Stimulated activated CD8-positive, alpha-beta memory T cell treated with anti-CD3 and anti-CD28 coated beads, Interleukin-7, amount 100 ng/mL, for 4 hours (primary cell): ENCODE measurements at regions not wholly inside any gene's neighbourhood (a gene's known extent, or its start where the extent isn't known, plus 50 kb on each side); places are given as distances from the start of the nearest gene placed in this dataset.

ENCODE experiments used
- DNase-seq, 2 donors: peaks; one replicate each; pipeline ENCODE4 v3.0.0-alpha.2; 2020; ENCODE audit warnings: low read depth in 2 of 2

DNA sequence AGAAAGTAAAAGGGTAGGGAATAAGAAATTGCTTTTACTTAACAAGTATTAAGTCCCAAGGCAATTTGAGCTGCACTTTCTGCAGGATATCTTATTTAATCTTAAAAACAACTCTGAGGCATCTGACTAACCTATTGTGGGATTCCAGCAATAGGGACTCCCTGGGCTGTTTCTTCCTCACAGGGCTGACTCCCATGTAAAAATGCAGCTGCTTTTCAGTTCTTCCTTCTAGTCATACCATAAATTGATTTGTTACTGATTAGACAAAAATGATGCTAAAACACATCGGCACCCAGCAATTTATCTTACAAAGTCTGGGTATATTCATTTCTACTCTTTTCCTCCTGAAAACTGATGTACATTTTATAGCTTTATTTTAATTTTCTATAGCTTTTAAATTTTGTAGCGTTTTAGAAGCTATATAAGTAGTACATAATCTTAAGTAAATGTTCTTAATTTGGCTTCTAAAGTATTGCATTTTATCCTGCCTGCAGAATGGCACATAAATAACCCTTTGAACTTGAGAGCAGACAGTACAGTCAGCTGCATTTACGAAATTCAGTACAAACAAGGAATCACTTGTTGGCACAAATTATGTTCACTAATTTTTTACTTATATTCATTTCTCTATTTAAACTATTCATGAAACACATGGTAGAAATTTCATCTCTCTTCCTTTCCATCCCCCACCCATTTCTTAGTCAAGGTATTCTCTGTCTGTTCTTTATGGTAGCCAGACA, 102.4 kb upstream of the FRY start:
- no peak for DNase-seq

GRCh38 chr13:31930490-31930889, 101.1 kb upstream of the FRY start:
- no peak for DNase-seq

DNA sequence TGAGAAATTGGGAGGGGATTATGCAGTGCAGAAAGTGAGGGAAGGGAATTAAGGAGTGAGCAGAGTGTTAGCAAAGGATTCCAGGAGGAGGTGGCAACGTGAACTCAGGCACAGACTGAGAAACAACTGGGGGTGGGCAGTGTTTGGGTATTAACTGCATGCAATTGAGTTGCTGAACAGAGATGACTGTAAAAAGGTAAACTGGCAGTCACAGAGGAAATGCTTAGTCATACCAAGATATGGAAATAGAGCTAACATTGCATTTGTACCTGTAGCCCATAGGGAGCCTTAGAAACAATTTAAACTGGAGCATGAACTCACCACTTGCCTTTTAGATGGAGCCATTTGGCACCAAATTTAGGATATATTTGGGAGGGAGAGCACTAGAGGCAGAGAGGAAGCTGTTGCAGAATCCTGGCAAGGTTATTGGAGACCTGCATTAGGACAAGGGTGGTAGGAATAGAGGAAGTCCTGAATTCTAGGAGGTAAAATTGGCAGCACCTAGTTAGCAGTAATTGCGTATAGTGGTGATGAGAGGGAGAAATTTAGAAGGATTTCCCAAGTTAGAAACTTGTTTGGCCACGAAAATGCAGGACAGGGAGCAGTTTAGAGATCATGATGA, 100.6 kb upstream of the FRY start:
- no peak for DNase-seq

DNA sequence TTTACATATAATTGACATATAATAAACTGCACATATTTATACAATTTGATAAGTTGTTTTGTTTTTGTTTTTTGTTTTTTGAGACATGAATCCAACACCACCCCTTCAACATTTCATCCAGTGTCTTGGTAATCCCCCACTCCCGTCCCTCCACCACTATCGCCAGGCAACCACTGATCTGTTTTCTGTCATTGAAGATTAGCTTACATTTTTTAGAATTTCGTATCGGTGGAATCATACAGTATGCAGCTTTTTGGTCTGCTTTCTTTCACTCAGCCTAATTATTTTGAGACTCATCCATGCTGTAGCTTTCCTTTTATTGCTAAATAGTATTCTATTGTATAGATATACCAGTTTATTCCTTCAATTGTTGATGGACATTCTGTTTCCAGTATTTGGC, 94.1 kb upstream of the FRY start:
- DNase-seq = no peak

DNA sequence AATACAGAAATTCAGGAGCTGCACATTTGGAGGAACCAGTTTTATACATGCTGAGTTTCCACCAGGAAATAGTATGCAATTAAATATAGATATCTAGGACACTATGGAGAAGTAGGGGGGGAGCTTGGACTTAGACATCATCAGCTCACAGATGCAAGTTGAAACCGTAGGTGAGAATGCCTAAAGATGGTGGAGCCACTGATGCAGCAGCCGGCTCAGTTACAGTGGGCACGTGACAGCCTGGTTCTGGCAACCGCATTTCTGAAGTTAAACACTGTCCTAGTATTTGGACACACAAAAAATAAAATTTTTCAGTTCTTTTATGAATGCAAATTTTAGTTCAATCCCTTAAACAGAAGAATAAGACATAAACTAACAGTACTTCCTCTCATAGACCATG, 91.5 kb upstream of the FRY start:
- no peak for DNase-seq

DNA sequence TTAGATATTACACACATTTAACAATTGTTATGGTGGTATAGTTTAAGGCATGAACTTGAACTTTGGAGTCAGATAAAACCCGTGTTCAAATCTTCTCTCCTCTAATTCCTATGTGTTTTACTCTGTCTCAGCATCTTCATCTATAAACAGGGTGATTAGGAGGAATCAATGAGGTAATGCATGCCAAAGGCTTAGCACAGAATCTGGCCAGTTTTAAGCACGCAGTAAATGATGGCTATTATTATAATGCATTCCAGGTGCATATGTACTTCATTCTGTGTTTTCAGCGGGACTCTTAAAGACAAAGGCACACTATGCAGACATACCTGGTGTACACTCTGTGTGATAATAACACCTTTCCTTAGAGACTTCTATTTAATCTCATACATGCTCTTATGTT, 88.0 kb upstream of the FRY start:
- no peak for DNase-seq

- no peak for DNase-seq
These were observed 87.1 kb upstream of the FRY start for GRCh38 chr13:31944262-31945160.

- DNase-seq = no peak
These were observed 86.2 kb upstream of the FRY start for GRCh38 chr13:31945202-31945961.

DNA sequence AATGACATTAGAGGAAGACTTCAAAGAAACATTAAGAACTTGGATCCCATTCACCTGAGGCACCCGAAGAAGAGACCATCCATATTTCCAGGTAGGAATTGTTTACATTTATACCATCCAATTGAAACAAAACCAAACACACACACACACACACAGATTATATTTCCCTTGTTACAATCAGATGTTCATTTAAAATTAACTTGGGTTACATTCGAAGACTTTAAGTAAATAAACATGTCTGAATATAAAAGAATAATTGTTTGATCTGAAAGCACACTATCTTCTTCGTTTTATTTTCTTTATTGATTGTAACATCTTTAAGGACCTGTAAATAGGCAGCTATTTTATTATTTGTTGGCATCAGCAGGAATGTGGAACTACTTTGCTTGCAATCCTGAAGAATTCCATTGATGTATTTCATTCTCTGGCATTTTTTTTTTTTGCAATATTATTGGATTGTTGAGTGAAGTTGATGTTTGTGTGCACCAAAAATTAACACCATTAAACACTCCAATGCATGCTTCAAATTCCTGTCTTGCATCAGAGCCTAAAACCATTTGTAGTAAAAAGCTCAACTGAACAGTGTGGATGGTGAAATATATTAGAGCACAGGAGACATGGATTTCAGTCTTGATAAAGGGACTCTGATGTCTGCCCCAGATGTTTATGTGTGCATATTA, 85.3 kb upstream of the FRY start:
- no peak for DNase-seq

- no peak for DNase-seq
These were observed 84.5 kb upstream of the FRY start for GRCh38 chr13:31947105-31947504.

GRCh38 chr13:31947506-31947905, 84.1 kb upstream of the FRY start:
- DNase-seq = no peak

- no peak for DNase-seq
These were observed 82.1 kb upstream of the FRY start for GRCh38 chr13:31949486-31949885.

DNA sequence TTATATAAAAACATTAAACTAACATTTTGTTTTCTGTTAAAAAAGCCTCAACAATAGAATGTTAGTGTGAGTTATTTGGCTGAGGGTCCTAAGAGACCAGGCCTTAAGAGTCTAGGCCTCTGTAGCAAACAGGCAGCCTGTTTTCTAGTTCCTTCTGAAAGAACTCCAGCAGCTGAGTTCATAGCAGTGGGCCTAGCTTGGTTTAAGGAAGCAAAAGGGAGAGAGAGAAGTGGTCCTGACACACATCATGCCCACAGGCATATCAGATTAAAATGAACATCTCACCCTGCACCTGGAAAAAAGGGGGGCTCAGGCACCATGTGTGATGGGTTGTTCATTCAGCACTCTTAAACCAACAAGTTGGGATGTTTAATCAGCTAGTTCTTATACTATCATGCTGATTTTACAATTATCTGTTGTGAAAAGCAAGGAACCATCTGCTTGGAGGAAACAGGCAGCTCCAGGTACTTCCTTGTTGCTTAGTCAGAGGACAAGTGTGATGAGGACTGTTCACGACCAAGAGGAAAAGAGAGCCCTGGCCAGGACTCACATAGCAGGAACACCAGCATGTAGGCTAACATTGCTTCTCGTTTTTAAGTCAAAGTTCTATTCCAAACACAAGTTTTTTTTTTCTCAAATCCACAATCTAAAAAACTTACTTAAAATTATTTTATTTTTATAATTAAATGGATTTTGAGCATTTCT, 81.3 kb upstream of the FRY start:
- no peak for DNase-seq

DNA sequence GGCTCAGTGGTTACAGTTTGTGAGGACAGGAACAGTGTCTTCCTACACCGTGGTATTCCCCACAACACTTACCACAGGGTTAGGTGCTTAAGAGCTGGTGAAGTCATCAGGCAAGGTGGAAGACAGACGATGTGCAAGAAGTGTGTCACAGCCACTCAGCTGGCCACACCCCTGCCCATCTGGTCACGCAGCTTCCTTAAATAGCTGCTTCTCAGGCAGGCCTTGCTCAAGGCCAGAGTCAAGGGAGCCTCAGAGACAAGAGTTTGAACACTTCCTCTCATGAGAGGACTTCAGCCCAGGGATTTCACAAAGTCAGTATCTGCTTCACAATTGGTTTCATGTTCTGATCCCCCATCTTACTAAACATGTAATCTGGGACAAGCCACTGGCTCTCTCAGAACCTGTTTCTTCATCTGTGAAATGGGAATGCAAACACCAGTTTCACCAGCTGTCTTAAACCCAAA, 80.3 kb upstream of the FRY start:
- peak in 1 of 2 donors; percentile 27 for DNase-seq

- no peak for DNase-seq
These were observed 78.8 kb upstream of the FRY start for GRCh38 chr13:31952641-31953380.

DNA sequence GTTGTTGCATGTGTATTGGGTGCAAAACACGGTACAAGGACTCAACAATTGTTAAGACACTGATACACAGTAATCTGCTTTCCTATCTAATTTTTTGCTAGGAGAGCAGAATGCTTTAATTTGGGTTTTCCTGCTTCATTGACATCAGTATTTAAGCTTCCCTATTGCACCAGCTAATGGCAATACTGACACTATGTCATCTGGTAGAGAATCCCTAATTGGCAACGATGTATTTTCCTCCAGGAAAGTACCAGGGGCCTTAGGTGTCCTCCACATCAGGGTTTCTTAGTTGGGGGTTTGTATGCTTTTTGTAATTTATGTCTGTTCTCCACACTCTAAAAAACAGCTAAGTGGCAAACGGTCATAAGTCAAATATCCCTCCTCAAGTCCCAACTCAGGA, 76.5 kb upstream of the FRY start:
- no peak for DNase-seq

DNA sequence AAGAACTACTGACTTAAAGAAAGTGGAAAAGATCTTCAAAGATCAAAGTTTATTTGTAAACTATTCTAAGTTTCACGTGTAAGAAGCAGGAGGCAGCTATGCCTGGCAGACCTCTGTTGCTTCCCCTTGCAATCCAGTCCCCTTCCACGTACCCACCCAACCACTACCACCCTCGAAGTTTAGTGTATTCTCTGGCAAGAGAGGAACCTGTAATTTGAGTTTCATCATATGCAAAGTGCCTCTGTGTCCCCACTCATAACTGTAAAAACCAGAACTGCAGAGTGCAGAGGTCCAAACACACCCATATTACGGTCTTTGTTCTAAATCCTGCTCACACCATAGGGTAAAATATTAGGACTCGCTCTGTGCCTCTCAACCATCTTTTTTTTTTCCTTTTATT, 75.8 kb upstream of the FRY start:
- DNase-seq = no peak

DNA sequence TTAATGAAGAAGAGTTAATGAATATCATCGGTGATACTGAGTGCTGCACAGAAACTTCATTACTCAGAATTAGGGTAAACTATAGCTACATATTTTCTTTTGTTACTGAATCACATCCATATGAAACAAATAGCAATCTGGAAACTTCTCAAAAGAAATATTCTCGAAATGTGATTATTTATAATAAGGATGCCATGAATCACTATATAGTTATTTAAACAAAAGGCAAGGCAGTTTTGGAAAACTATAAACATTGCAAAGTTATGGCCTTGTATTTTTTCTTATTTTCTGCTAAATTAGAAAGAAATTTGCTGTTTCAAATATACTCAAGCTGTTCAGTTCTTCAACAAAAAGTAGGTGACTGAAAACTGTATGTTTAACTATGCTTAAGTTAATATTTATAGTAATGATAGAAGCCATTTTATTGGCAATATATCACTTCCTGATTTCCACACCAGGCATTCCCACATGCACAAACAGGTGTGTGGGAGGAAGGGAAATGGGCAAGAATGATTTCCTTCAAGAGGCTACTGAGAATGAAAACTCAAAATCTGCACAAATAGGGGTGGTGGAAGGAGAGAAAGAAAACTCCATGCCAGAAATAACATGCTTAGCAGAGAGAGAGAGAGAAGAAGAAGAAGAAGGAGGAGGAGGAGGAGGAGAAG, 74.5 kb upstream of the FRY start:
- no peak for DNase-seq

DNA sequence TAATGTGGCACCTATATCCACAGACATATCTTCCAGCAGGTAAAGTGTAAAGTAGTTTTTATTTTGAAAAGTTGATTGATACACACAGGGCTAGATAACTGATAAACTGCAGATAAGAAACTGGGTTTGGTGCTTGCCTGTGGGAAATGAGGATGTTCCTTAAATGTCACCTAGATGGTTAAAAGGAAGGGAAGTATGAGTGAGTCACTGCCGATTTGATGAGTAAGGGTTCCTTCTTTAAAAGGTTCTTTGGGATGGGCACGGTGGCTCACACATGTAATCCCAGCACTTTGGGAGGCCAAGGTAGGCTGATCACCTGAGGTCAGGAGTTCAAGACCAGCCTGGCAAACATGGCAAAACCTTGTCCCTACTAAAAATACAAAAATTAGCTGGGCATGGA, 73.8 kb upstream of the FRY start:
- DNase-seq = no peak
